ENCODE measurements at regions not wholly inside any gene's neighbourhood (a gene's known extent, or its start where the extent isn't known, plus 50 kb on each side); places are given as distances from the start of the nearest gene placed in this dataset.

DNA sequence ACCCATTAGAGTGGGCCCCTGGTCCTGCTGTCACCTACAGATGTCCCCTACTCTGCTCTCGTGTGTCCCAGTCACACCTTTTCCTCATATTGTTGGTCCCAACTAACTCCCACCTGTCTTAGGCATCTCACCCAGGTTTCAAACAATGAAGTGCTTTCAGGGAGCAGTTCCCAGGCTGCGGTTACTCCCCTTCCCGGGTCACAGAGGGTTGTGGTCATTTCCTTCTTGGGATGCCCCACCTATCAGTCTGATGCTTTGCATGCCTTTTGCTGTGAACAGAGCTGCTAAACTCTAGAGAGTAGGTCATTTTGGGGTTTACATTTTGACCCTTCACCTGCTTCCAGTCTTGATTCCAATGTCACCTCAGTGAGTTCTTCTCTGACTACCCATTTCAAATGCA lies 181.6 kb downstream of the CDC5L start:
- DNase-seq (ENCODE audit: extremely low read depth, insufficient read length), result no peak
- Histone ChIP-seq H3K27me3 (replicated peaks; ENCODE audit: control insufficient read depth, insufficient read depth, low read length) (no peaks in the 10 kb centered on the region; the same call in 1 of the 2 replicates), H3K4me3 (replicated peaks; ENCODE audit: low read depth, low read length) (no peak overlapping the region), H3K36me3 (ENCODE audit: control insufficient read depth, insufficient read depth, low read length) (no peaks in the 10 kb centered on the region)
- TF ChIP-seq, protein P1, sequence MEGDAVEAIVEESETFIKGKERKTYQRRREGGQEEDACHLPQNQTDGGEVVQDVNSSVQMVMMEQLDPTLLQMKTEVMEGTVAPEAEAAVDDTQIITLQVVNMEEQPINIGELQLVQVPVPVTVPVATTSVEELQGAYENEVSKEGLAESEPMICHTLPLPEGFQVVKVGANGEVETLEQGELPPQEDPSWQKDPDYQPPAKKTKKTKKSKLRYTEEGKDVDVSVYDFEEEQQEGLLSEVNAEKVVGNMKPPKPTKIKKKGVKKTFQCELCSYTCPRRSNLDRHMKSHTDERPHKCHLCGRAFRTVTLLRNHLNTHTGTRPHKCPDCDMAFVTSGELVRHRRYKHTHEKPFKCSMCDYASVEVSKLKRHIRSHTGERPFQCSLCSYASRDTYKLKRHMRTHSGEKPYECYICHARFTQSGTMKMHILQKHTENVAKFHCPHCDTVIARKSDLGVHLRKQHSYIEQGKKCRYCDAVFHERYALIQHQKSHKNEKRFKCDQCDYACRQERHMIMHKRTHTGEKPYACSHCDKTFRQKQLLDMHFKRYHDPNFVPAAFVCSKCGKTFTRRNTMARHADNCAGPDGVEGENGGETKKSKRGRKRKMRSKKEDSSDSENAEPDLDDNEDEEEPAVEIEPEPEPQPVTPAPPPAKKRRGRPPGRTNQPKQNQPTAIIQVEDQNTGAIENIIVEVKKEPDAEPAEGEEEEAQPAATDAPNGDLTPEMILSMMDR (IDR thresholded peaks at IDR 0.05; ENCODE audit: insufficient read depth, low read length, poor library complexity, severe bottlenecking), result no peak

DNA sequence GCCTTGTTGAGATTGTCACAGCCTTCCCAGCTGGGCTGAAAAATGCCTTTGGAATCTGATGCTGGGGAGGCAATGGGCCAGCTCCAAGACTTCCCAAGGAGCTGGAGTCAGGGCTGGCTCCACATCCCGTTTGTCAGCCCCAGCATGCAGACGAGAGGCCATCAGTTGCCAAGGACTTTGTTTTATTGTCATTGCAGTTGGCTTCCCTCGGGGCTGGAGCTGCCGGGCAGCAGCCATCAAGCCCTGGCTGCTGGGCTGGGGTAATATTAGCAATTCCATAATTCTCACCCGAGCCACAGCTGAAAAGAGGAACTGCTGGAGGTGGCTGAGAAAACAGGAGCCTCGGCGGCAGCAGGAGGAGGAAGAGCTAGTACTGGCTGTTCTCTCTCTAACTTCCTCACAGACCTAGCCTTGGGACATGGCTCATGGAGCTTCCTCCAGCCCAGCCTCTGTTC lies 182.5 kb downstream of the CDC5L start:
- H3K4me3 ChIP-seq (replicated peaks; ENCODE audit: low read depth, low read length), result no peak overlapping the region
- no peaks in the 10 kb centered on the region; the same call in 1 of the 2 replicates for H3K27me3 ChIP-seq (replicated peaks; ENCODE audit: control insufficient read depth, insufficient read depth, low read length)
- no peak for DNase-seq (ENCODE audit: extremely low read depth, insufficient read length)
- TF ChIP-seq, protein P1 (IDR thresholded peaks at IDR 0.05; ENCODE audit: insufficient read depth, low read length, poor library complexity, severe bottlenecking), result no peak
- H3K36me3 ChIP-seq (ENCODE audit: control insufficient read depth, insufficient read depth, low read length), result no peaks in the 10 kb centered on the region

DNA sequence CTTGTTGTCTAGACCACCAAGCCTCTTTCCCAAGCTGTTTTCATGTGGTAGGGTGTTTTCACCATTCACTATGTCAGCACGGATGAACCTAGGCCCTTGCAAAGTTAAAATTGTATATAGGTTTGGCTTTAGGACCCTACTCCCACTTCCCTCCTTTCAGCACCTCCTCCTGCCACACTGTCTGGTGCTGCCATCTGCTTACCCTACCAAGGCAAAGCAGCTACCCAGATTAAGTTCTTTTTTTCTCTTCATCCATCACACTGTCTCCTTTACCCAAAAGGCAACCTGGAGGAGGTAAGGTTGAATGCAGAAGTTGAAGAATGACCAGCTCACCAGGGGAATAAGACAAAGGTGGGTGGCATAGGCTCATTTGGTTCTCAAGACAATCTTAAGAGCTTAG lies 184.0 kb downstream of the CDC5L start:
- Histone ChIP-seq H3K27me3 (replicated peaks; ENCODE audit: control insufficient read depth, insufficient read depth, low read length) (no peaks in the 10 kb centered on the region; the same call in 1 of the 2 replicates), H3K4me3 (replicated peaks; ENCODE audit: low read depth, low read length) (no peak overlapping the region), H3K36me3 (ENCODE audit: control insufficient read depth, insufficient read depth, low read length) (no peaks in the 10 kb centered on the region)
- TF ChIP-seq, protein P1 (IDR thresholded peaks at IDR 0.05; ENCODE audit: insufficient read depth, low read length, poor library complexity, severe bottlenecking), result no peak
- no peak for DNase-seq (ENCODE audit: extremely low read depth, insufficient read length)

DNA sequence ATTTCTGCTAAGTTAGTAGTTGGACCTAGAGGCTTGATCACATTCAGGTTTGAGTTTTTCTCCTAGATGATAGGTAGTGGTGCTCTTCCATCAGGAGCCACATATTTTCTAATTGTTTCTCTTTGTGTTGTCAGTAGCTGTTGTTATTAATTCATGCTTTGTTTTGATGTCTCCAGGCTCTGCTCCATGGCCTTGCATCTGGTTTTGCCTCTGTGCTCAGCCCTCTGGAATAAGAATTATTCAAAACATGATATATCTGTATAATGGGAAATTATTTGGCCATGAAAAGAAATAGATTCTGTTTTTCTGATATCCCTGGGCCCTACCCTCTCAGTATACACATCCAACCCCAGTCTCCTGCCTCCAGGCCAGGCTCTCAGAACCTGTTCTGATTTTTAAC lies 184.8 kb downstream of the CDC5L start:
- Histone ChIP-seq H3K4me3 (replicated peaks; ENCODE audit: low read depth, low read length) (no peak overlapping the region), H3K27me3 (replicated peaks; ENCODE audit: control insufficient read depth, insufficient read depth, low read length) (peaks cover 2% of the 10 kb centered on the region; the same call in 1 of the 2 replicates), H3K36me3 (ENCODE audit: control insufficient read depth, insufficient read depth, low read length) (no peaks in the 10 kb centered on the region)
- DNase-seq (ENCODE audit: extremely low read depth, insufficient read length), result no peak
- TF ChIP-seq, protein P1 (IDR thresholded peaks at IDR 0.05; ENCODE audit: insufficient read depth, low read length, poor library complexity, severe bottlenecking), result no peak

DNA sequence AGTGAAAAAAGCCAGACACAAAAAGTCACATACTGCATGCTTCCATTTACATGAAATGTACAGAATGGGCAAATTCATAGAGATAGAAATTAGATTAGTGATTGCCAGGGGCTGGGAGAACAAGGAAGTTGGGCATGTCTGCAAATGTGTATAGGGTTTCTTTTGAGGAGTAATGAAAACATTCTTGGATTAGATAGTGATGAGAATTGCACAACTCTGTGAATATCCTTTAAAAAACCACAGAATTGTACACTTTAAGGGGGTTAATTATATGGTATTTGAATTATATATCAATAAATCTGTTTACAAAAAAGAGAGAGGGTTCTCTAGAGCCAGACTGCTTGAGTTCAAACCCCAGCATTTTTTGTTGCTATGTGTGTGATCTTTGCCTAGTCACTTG lies 188.1 kb downstream of the CDC5L start:
- H3K36me3 ChIP-seq (ENCODE audit: control insufficient read depth, insufficient read depth, low read length), result no peaks in the 10 kb centered on the region
- TF ChIP-seq, protein P1 (IDR thresholded peaks at IDR 0.05; ENCODE audit: insufficient read depth, low read length, poor library complexity, severe bottlenecking), result no peak
- H3K27me3 ChIP-seq (replicated peaks; ENCODE audit: control insufficient read depth, insufficient read depth, low read length), result peaks cover 2% of the 10 kb centered on the region; the same call in 1 of the 2 replicates
- no peak for DNase-seq (ENCODE audit: extremely low read depth, insufficient read length)
- H3K4me3 ChIP-seq (replicated peaks; ENCODE audit: low read depth, low read length), result no peak overlapping the region

DNA sequence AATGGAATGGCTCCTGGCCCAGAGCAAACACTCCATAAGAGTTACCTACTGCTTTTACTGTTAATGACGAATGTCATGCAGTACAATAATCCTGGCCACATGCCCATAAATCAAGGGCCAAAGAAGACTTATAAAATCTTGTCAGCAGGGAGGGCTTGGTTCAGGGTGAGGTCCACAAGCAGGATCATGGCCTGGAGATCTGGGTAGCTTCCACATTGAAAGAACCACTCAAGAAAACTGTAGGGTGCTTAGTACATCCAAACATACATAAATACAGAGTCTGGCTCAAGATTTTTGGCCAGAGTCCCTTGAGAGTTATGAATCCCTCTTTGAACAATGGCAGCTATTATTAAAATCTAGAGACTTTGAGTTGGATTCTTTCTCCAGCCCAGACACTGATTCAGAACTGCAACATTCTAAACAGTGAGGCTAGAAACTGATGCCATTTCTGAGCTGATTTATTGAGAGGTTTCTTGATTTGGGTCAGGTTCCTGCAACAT lies 188.7 kb downstream of the CDC5L start:
- TF ChIP-seq, protein P1 (IDR thresholded peaks at IDR 0.05; ENCODE audit: insufficient read depth, low read length, poor library complexity, severe bottlenecking), result no peak
- no peaks in the 10 kb centered on the region for H3K36me3 ChIP-seq (ENCODE audit: control insufficient read depth, insufficient read depth, low read length)
- no peak for DNase-seq (ENCODE audit: extremely low read depth, insufficient read length)
- H3K27me3 ChIP-seq (replicated peaks; ENCODE audit: control insufficient read depth, insufficient read depth, low read length), result peaks cover 2% of the 10 kb centered on the region; the same call in 1 of the 2 replicates
- H3K4me3 ChIP-seq (replicated peaks; ENCODE audit: low read depth, low read length), result no peak overlapping the region
